CD4-positive, alpha-beta memory T cell (primary cell): ENCODE measurements at regions not wholly inside any gene's neighbourhood (a gene's known extent, or its start where the extent isn't known, plus 50 kb on each side); places are given as distances from the start of the nearest gene placed in this dataset.

Source experiments
- CTCF ChIA-PET: fragments of 350-600 bp; sonication (Branson Sonifier 250); formaldehyde crosslinking; loops from one replicate; lab custom pipeline; 2021; ENCODE audit warnings: inconsistent platforms; ENCODE audit not compliant: partially characterized antibody; lab: Charles Lee
- POLR2A ChIA-PET: fragments of 350-600 bp; sonication (Branson Sonifier 250); formaldehyde crosslinking; loops from one replicate; lab custom pipeline; 2021; ENCODE audit not compliant: partially characterized antibody; lab: Charles Lee
- DNase-seq, 5 donors: peaks; one replicate each; pipeline versions ENCODE4 v3.0.0 to v3.0.0-alpha.2; 2020 to 2022; ENCODE audit warnings: mixed read lengths in 1 of 5
- H3K27ac ChIP-seq: one replicate; pipeline ENCODE4 v1.7.0; 2013; ENCODE audit warnings: low read depth, low read length
- H3K27me3 ChIP-seq: 2 replicates; pipeline ENCODE4 v1.7.0; 2013; ENCODE audit warnings: mild to moderate bottlenecking, low read length, moderate library complexity; ENCODE audit not compliant: insufficient read depth
- H3K36me3 ChIP-seq: 2 replicates; pipeline ENCODE4 v1.7.0; 2013; ENCODE audit warnings: mild to moderate bottlenecking, low read length, moderate library complexity; ENCODE audit not compliant: insufficient read depth
- H3K4me1 ChIP-seq: 2 replicates; pipeline ENCODE4 v1.7.0; 2013; ENCODE audit warnings: mild to moderate bottlenecking, low read length, moderate library complexity; ENCODE audit not compliant: insufficient read depth
- H3K4me3 ChIP-seq, 2 donors: one replicate each; pipeline ENCODE4 v1.7.0; 2013; ENCODE audit warnings: low read length in 2 of 2, mild to moderate bottlenecking in 1 of 2
- H3K9me3 ChIP-seq, 2 donors: one replicate each; pipeline ENCODE4 v1.7.0; 2013; ENCODE audit warnings: low read length in 2 of 2, control low read depth in 1 of 2; ENCODE audit not compliant: control insufficient read depth in 1 of 2
- H3K27ac Mint-ChIP-seq, 7 donors: one replicate each; pipeline ENCODE4 v1.8.0; 2020 to 2021; ENCODE audit warnings: mixed read lengths in 7 of 7, mild to moderate bottlenecking in 6 of 7, inconsistent platforms in 3 of 7, moderate library complexity in 3 of 7
- H3K27me3 Mint-ChIP-seq, 2 donors: one replicate each; pipeline ENCODE4 v1.8.0; 2020 to 2021; ENCODE audit warnings: mixed read lengths in 2 of 2
- H3K36me3 Mint-ChIP-seq, 2 donors: one replicate each; pipeline ENCODE4 v1.8.0; 2020 to 2021; ENCODE audit warnings: mixed read lengths in 2 of 2, inconsistent platforms in 1 of 2, mild to moderate bottlenecking in 1 of 2
- H3K4me1 Mint-ChIP-seq, 4 donors: one replicate each; pipeline ENCODE4 v1.8.0; 2020 to 2021; ENCODE audit warnings: mixed read lengths in 4 of 4, mild to moderate bottlenecking in 1 of 4
- H3K4me3 Mint-ChIP-seq, 8 donors: one replicate each; pipeline ENCODE4 v1.8.0; 2020 to 2021; ENCODE audit warnings: mixed read lengths in 8 of 8, mild to moderate bottlenecking in 7 of 8, moderate library complexity in 6 of 8, inconsistent platforms in 3 of 8
- H3K9me3 Mint-ChIP-seq, 8 donors: one replicate each; pipeline ENCODE4 v1.8.0; 2020 to 2021; ENCODE audit warnings: mixed read lengths in 8 of 8, mild to moderate bottlenecking in 5 of 8, inconsistent platforms in 3 of 8, moderate library complexity in 1 of 8
- intact Hi-C: fragments of 100-400 bp; cut with micrococcal nuclease; formaldehyde crosslinking; loops from one replicate; pipeline ENCODE4 v1.15.1; 2023

- no peaks in the 10 kb centered on the region for H3K4me1 ChIP-seq
- CTCF ChIA-PET = no interaction called here
- Mint-ChIP-seq H3K27ac (no peak overlapping the region), H3K4me1 (no peaks in the 10 kb centered on the region), H3K9me3 (peaks cover 0 to 9% (median 4%) of the 10 kb centered on the region in 8 donors), H3K27me3 (peaks cover 3 to 8% of the 10 kb centered on the region in 2 donors), H3K4me3 (no peak overlapping the region), H3K36me3 (no peaks in the 10 kb centered on the region)
- H3K4me3 ChIP-seq = no peak overlapping the region
- H3K9me3 ChIP-seq = no peaks in the 10 kb centered on the region
- no peak for DNase-seq
- no peak overlapping the region for H3K27ac ChIP-seq
- POLR2A ChIA-PET = no interaction called here
- no peaks in the 10 kb centered on the region for H3K27me3 ChIP-seq
- H3K36me3 ChIP-seq = no peaks in the 10 kb centered on the region
- intact Hi-C loops = no loop called here
Observed at GRCh38 chr15:88312941-88313579, 56.5 kb upstream of the NTRK3 start.

- no peaks in the 10 kb centered on the region for H3K36me3 Mint-ChIP-seq
- ChIA-PET CTCF (no interaction called here), POLR2A (no interaction called here)
- no peaks in the 10 kb centered on the region for H3K4me1 Mint-ChIP-seq
- intact Hi-C loops = no loop called here
- H3K27me3 Mint-ChIP-seq = peaks cover 3% of the 10 kb centered on the region in 2 donors
- Histone ChIP-seq H3K4me3 (no peak overlapping the region), H3K27me3 (no peaks in the 10 kb centered on the region), H3K36me3 (no peaks in the 10 kb centered on the region), H3K9me3 (no peaks in the 10 kb centered on the region), H3K27ac (no peak overlapping the region), H3K4me1 (no peaks in the 10 kb centered on the region)
- H3K4me3 Mint-ChIP-seq = no peak overlapping the region
- peaks cover 0 to 5% (median 2%) of the 10 kb centered on the region in 8 donors for H3K9me3 Mint-ChIP-seq
- no peak overlapping the region for H3K27ac Mint-ChIP-seq
- DNase-seq = no peak
Observed at GRCh38 chr15:88309363-88309762, 52.8 kb upstream of the NTRK3 start.

GRCh38 chr15:88307344-88307743 lies 50.8 kb upstream of the NTRK3 start:
- H3K27me3 ChIP-seq = no peaks in the 10 kb centered on the region
- no peaks in the 10 kb centered on the region for H3K4me1 Mint-ChIP-seq
- H3K4me3 ChIP-seq = no peak overlapping the region
- no peak overlapping the region for H3K27ac ChIP-seq
- H3K27me3 Mint-ChIP-seq = peaks cover 3% of the 10 kb centered on the region in 2 donors
- H3K27ac Mint-ChIP-seq = no peak overlapping the region
- no peaks in the 10 kb centered on the region for H3K4me1 ChIP-seq
- no peak for DNase-seq
- intact Hi-C loops = no loop called here
- H3K9me3 ChIP-seq = no peaks in the 10 kb centered on the region
- H3K36me3 ChIP-seq = no peaks in the 10 kb centered on the region
- H3K36me3 Mint-ChIP-seq = no peaks in the 10 kb centered on the region
- ChIA-PET POLR2A (no interaction called here), CTCF (no interaction called here)
- no peak overlapping the region for H3K4me3 Mint-ChIP-seq
- peaks cover 0 to 2% (median 0%) of the 10 kb centered on the region in 8 donors for H3K9me3 Mint-ChIP-seq
